ENCODE measurements at regions not wholly inside any gene's neighbourhood (a gene's known extent, or its start where the extent isn't known, plus 50 kb on each side); places are given as distances from the start of the nearest gene placed in this dataset.

- no peak for DNase-seq (ENCODE audit: low read depth)
These were observed 549.4 kb upstream of the ATP2B1 start for GRCh38 chr12:90257927-90258624.

GRCh38 chr12:90254796-90255195, 546.2 kb upstream of the ATP2B1 start:
- no peak for DNase-seq (ENCODE audit: low read depth)

DNA sequence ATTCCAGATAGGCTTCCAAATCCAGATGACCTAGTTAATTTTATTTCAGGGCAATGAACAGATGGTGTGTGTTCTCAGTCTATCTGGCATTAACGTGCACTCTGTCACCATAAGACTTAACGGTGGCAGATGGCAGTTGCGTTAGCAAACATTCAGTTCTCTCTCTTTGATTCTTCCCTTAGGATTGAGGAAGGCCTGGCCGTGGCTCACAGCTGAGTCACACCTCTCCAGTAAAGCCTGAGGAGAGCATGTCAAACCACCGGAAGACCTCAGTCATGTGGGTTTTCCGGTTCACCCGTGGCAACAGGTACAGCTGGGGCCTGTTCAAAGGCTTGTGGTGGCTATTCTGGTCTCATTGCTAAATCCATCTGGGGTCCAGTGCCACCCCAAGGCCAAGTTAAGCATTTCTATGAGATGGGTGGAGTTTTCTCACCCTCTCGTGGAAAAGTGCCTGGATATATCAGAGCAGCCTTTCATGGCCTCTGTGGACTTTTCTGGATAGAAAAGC, 545.1 kb upstream of the ATP2B1 start:
- peak; percentile 79 for DNase-seq (ENCODE audit: low read depth)

DNA sequence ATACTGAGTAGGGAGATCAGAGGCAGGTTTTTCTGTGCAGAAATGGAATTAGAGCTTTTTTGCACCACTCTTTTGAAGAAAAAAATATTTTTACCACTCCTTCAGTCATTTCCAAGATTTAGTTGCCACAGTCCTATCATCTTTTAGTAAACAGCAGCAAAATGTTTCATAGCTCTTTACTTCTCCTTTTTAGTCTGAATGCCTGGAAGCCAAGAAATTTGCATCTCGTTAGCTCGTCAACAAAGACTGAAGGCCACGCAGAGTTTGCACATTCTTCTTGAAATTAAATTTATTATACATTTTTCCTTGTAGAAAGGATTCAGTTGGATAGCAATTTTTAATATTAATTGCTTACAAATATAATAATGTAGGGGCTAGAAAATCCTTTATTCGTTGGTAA, 544.5 kb upstream of the ATP2B1 start:
- DNase-seq (ENCODE audit: low read depth): no peak

GRCh38 chr12:90250766-90251165, 542.1 kb upstream of the ATP2B1 start:
- DNase-seq (ENCODE audit: low read depth): no peak

GRCh38 chr12:90250042-90250441, 541.4 kb upstream of the ATP2B1 start:
- no peak for DNase-seq (ENCODE audit: low read depth)

DNA sequence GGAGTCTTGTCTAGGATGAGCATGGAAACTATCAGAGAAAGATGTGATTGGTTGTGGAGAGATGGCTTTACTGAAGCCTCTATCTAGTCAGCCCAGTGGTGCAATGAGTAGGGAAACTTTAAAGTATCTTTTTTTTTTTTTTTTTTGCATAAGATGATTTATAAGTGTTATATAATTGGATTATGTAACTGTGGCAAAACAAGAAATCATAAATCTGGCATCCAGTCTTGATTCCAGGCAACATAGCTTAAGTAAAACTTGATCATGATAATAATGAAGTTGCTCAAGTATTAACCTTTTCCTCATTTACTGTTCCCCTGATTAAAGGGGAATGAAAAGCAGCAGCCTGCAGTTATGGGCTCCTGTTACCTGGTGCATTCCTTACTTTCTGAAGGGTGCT, 538.0 kb upstream of the ATP2B1 start:
- DNase-seq (ENCODE audit: low read depth): no peak

- no peak for DNase-seq (ENCODE audit: low read depth)
These were observed 536.8 kb upstream of the ATP2B1 start for GRCh38 chr12:90245391-90245790.

DNA sequence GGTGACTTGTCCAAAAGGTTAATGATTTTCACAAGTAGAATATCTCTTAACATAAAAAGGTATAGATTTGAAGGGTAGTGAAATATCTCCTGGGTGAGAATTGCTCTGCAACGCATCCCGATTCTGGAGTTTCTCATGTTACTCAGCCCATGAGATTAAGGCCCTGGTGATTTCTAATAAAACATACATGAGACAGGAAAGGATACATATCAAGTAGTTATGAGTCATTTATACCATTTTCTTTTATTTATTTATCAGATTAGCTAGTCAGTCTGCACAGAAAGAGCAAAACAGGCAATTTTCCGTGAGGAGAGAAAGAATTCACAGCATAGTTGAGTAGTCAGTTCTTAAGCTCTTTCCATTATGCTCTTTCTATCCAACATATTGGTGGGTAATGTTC, 535.6 kb upstream of the ATP2B1 start:
- no peak for DNase-seq (ENCODE audit: low read depth)

- no peak for DNase-seq (ENCODE audit: low read depth)
These were observed 534.6 kb upstream of the ATP2B1 start for GRCh38 chr12:90243211-90243610.

- DNase-seq (ENCODE audit: low read depth): no peak
These were observed 531.2 kb upstream of the ATP2B1 start for GRCh38 chr12:90239732-90240260.

GRCh38 chr12:90238663-90239271, 530.1 kb upstream of the ATP2B1 start:
- no peak for DNase-seq (ENCODE audit: low read depth)

DNA sequence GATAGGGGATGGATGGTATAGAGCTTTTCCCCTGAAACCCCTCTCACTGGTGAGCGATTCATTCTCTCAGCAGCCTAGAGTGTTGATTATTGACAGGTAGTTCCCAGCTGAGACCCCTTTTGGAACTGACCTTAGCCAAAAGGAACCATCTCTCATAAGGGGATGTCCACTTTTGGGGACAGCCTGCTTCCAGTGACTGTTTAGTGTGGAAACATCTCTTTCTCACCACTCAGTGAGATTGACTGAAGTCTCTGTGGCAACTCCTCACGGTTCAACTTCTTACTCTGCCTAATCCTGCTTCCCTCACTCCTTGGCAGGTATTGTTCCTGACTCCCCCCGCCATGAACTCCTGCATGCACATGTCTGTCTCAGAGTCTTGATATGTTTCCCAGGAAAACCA, 529.2 kb upstream of the ATP2B1 start:
- DNase-seq (ENCODE audit: low read depth): no peak

DNA sequence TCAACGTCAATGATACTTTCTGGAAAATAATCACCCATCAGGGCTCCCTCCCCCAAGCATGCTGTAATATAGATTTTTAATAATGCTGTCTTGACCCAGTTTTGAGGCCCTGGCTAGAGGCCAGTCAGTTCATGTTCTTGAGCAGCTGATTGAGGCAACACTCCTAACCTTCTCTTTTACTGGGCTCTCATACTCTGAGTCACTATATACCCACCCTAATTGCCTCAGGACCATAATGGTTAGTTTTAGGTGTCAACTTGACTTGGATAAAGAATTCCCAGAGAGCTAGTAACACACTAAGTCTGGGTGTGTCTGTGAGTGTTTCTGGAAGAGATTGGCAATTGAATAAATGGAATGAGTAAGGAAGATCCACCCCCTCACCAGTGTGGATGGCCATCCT, 527.0 kb upstream of the ATP2B1 start:
- peak; percentile 6 for DNase-seq (ENCODE audit: low read depth)

DNA sequence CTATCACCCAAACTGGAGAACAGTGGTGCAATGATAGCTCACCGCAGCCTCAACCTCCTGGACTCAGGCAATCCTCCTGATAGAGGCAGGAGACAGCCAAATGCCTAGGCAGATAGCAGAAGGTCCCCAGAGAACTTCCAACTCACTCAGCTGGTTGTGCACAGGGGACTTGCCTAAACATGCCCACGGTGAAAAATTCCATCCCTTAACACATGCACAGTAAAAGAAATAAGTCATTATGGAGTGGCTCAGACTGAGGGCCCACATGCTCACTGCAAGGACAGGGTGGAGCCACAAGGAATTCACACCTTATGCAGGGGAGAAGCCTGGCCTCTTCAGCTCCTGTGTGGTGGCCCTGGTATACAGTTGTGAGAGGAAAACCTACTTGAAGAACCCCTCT, 525.8 kb upstream of the ATP2B1 start:
- DNase-seq (ENCODE audit: low read depth): peak; percentile 32

DNA sequence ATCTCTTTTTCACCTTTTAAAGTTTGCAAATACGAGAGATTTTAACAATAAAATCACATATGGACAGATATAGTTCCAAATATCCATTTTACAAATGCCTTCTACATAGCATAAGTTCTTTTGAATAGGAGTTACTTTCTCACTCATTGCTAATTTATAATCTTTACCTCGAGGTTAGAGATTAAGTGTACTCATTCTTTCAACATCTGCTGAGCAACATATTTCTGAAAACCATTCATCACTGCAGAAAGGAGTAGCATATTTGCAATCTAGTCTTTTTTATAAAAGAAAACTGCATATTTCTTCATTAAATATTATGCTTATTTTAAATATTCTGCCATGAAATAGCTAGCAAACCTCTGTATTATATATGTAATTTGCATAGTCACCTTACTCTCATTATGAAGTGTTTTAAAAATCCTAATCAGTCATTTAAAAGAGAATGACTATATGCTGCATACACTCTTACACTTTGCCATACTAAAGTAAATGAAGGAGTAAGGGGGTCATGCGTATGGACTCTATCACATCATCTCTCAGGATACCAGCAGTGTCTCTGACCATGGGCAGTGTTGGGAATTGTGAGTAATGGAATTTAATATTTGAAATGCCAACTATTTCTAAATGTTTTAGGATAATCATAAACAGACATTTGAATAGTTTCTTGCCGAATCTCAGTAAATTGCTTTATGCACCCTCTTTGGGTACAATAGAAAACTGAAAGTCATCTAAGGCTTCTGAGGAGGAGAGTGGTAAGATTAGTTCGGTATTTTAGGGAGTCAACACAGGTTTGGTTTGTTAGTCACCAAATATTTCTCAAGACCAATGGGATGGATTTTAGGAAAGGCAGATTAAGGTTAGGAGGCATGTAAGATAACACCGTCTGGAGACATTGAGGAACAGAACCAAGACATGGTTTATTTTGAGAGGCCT, 524.8 kb upstream of the ATP2B1 start:
- no peak for DNase-seq (ENCODE audit: low read depth)

GRCh38 chr12:90229407-90230170, 521.0 kb upstream of the ATP2B1 start:
- DNase-seq (ENCODE audit: low read depth): no peak

GRCh38 chr12:90226211-90226610, 517.6 kb upstream of the ATP2B1 start:
- DNase-seq (ENCODE audit: low read depth): no peak

- DNase-seq (ENCODE audit: low read depth): peak; percentile 37
These were observed 508.2 kb upstream of the ATP2B1 start for GRCh38 chr12:90216815-90217214.

- no peak for DNase-seq (ENCODE audit: low read depth)
These were observed 507.4 kb upstream of the ATP2B1 start for GRCh38 chr12:90216020-90216552.

DNA sequence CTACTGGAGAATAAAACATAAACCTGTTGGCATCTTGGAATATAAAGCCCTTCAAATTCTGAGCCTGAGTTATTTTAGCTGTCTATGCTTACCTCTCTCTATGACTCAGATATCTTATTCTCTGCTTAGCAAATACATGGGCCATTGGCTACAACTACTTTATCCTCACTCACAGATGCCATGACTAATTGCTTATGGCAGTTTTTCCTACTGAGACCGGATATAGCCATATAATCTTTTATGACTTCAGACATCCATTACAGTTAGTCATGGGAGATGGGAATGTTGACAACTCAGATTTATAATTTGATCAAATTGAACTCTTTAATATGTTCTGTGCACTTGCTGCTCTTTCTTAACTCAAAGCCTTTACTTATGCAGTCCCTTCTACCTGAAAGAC, 502.4 kb upstream of the ATP2B1 start:
- peak; percentile 69 for DNase-seq (ENCODE audit: low read depth)

Data from EH (cell line).